ENCODE measurements at regions not wholly inside any gene's neighbourhood (a gene's known extent, or its start where the extent isn't known, plus 50 kb on each side); places are given as distances from the start of the nearest gene placed in this dataset.
"Not testable (repeated sequence)": the region's sequence is repeated elsewhere in the genome, so short reads cannot be mapped to it uniquely, and the experiment has no call there.

- TF ChIP-seq HOXC10 (CRISPR knock-in tag; IDR thresholded peaks at IDR 0.05) (no peak), ELK4 (IDR thresholded peaks at IDR 0.05; ENCODE audit: borderline replicate concordance, low read depth, low read length) (no peak), ZNF548 (tag by site-specific recombination; IDR thresholded peaks at IDR 0.05) (no peak), ZNF140 (tag by site-specific recombination; IDR thresholded peaks at IDR 0.05) (no peak), KLF10 (tag by site-specific recombination; IDR thresholded peaks at IDR 0.05) (no peak), ZNF580 (tag by site-specific recombination; IDR thresholded peaks at IDR 0.05) (no peak), ZNF701 (tag by site-specific recombination; IDR thresholded peaks at IDR 0.05) (no peak), ZNF585B (tag by site-specific recombination; IDR thresholded peaks at IDR 0.05) (no peak)
Observed at GRCh38 chr5:42090162-42090561, 165.1 kb downstream of the FBXO4 start (continued).

GRCh38 chr5:42099846-42100245, 174.8 kb downstream of the FBXO4 start:
- H3K36me3 ChIP-seq (ENCODE audit: control insufficient read depth in 2 of 2, insufficient read depth in 1 of 2, low read length in 2 of 2); H3K9me3 ChIP-seq (ENCODE audit: control insufficient read depth, insufficient read depth, low read depth, low read length); H3K4me3 ChIP-seq (ENCODE audit: low read depth, low read length); H3K27ac ChIP-seq (ENCODE audit: extremely low read depth, low read depth, low read length); POLR2A ChIA-PET; H3K4me1 ChIP-seq (ENCODE audit: control insufficient read depth, insufficient read depth, low read length): not testable (repeated sequence)
- CTCF ChIA-PET, result interaction anchor here (0.6 to 1.1 kb wide), 2 partner anchors 34 to 233 kb away, joined by 3 read pairs; no protein-coding TSS in a partner anchor

GRCh38 chr5:42108468-42108867, 183.4 kb downstream of the FBXO4 start:
- Histone ChIP-seq H3K27ac (ENCODE audit: extremely low read depth, low read depth, low read length) (0 out of 2 replicates have a peak overlapping the region, but pooled peaks have one; percentile 24), H3K9me3 (ENCODE audit: control insufficient read depth, insufficient read depth, low read depth, low read length) (no peaks in the 10 kb centered on the region), H3K4me1 (ENCODE audit: control insufficient read depth, insufficient read depth, low read length) (peaks cover 11% of the 10 kb centered on the region), H3K4me3 (ENCODE audit: low read depth, low read length) (no peak overlapping the region), H3K36me3 (ENCODE audit: control insufficient read depth in 2 of 2, insufficient read depth in 1 of 2, low read length in 2 of 2) (no peaks in the 10 kb centered on the region)
- TF ChIP-seq ZNF169 (tag by site-specific recombination; IDR thresholded peaks at IDR 0.05) (no peak), ZNF560 (tag by site-specific recombination; IDR thresholded peaks at IDR 0.05; ENCODE audit: borderline replicate concordance) (no peak), ZNF214 (tag by site-specific recombination; IDR thresholded peaks at IDR 0.05; ENCODE audit: borderline replicate concordance) (no peak), ZBTB7A (tag by site-specific recombination; IDR thresholded peaks at IDR 0.05; ENCODE audit: low read depth) (no peak), ZNF76 (tag by site-specific recombination; IDR thresholded peaks at IDR 0.05; ENCODE audit: borderline replicate concordance, low read depth) (no peak), ZNF433 (tag by site-specific recombination; IDR thresholded peaks at IDR 0.05; ENCODE audit: low read depth) (no peak), OVOL3 (tag by site-specific recombination; IDR thresholded peaks at IDR 0.05) (no peak), CTCF (tag by site-specific recombination; IDR thresholded peaks at IDR 0.05) (no peak), ZNF664 (tag by site-specific recombination; IDR thresholded peaks at IDR 0.05) (no peak), ZXDB (tag by site-specific recombination; IDR thresholded peaks at IDR 0.05) (no peak), KLF16 (tag by site-specific recombination; IDR thresholded peaks at IDR 0.05) (no peak)
- CTCF ChIA-PET, result interaction anchor here (0.5 kb wide), 1 partner anchor 399 kb away, joined by 4 read pairs; no protein-coding TSS in a partner anchor
- POLR2A ChIA-PET, result no interaction called here

Measured in HEK293 (cell line).